HEK293 (cell line): ENCODE measurements at regions not wholly inside any gene's neighbourhood (a gene's known extent, or its start where the extent isn't known, plus 50 kb on each side); places are given as distances from the start of the nearest gene placed in this dataset.

Experiments
- CTCF ChIA-PET: fragments of 350-600 bp; formaldehyde crosslinking; extraction: SDS; loops from one replicate; lab custom pipeline; 2021; ENCODE audit warnings: antibody characterized with exemption; lab: Yijun Ruan, JAX
- POLR2A ChIA-PET: fragments of 300-600 bp; formaldehyde crosslinking; extraction: SDS; loops from one replicate; lab custom pipeline; 2020; ENCODE audit warnings: antibody characterized with exemption, inconsistent platforms; lab: Yijun Ruan, JAX
- H3K27ac ChIP-seq: fragments of 200-500 bp; sonication (Bioruptor generic); 2 replicates; pipeline ENCODE4 v1.5.1; 2014; ENCODE audit warnings: low read depth, low read length, control low read depth, inconsistent platforms; ENCODE audit errors: extremely low read depth
- H3K36me3 ChIP-seq, 2 experiments: fragments of 200-500 bp in 1 of 2; sonication (Bioruptor generic) in 1 of 2; 1 replicate in 1 of 2; 2 replicates in 1 of 2; pipeline ENCODE4 v1.5.1; 2014 to 2017; ENCODE audit warnings: inconsistent platforms in 2 of 2, low read length in 2 of 2; ENCODE audit not compliant: control insufficient read depth in 2 of 2, insufficient read depth in 1 of 2
- H3K4me1 ChIP-seq: fragments of 200-500 bp; sonication (Bioruptor generic); 2 replicates; pipeline ENCODE4 v1.5.1; 2014; ENCODE audit warnings: mild to moderate bottlenecking, low read length, inconsistent platforms; ENCODE audit not compliant: control insufficient read depth, insufficient read depth
- H3K4me3 ChIP-seq: 2 replicates; pipeline ENCODE4 v1.5.1; 2011; ENCODE audit warnings: low read depth, mild to moderate bottlenecking, control low read depth, low read length, moderate library complexity
- H3K9me3 ChIP-seq: fragments of 200-500 bp; sonication (Bioruptor generic); 2 replicates; pipeline ENCODE4 v1.5.1; 2014; ENCODE audit warnings: low read depth, low read length, inconsistent platforms; ENCODE audit not compliant: control insufficient read depth, insufficient read depth
- GFI1B ChIP-seq: fragments of 450-650 bp; formaldehyde crosslinking; IDR thresholded peaks from 2 replicates; pipeline ENCODE4 v1.5.1; 2016; ENCODE audit warnings: missing biosample characterization, missing genetic modification characterization
- GLI4 ChIP-seq: fragments of 450-650 bp; formaldehyde crosslinking; IDR thresholded peaks from 2 replicates; pipeline ENCODE4 v1.5.1; 2016; ENCODE audit warnings: missing biosample characterization, missing genetic modification characterization
- MEIS1 ChIP-seq: sonication (generic); formaldehyde crosslinking; IDR thresholded peaks from 2 replicates; pipeline ENCODE4 v1.8.1; 2022; ENCODE audit warnings: missing genetic modification reagents, mild to moderate bottlenecking, borderline replicate concordance
- SP7 ChIP-seq: fragments of 450-650 bp; formaldehyde crosslinking; IDR thresholded peaks from 2 replicates; pipeline ENCODE4 v1.5.1; 2016; ENCODE audit warnings: missing biosample characterization, missing genetic modification characterization
- WT1 ChIP-seq: fragments of 450-650 bp; formaldehyde crosslinking; IDR thresholded peaks from 2 replicates; pipeline ENCODE4 v1.5.1; 2016; ENCODE audit warnings: missing biosample characterization, missing genetic modification characterization
- ZFP41 ChIP-seq: fragments of 450-650 bp; formaldehyde crosslinking; IDR thresholded peaks from 2 replicates; pipeline ENCODE4 v1.5.1; 2016; ENCODE audit warnings: missing biosample characterization, missing genetic modification characterization, borderline replicate concordance
- ZNF132 ChIP-seq: fragments of 450-650 bp; formaldehyde crosslinking; IDR thresholded peaks from 2 replicates; pipeline ENCODE4 v1.5.1; 2017; ENCODE audit warnings: missing biosample characterization, missing genetic modification characterization, borderline replicate concordance
- ZNF157 ChIP-seq: fragments of 450-650 bp; formaldehyde crosslinking; IDR thresholded peaks from 2 replicates; pipeline ENCODE4 v1.5.1; 2016; ENCODE audit warnings: missing biosample characterization, missing genetic modification characterization
- ZNF211 ChIP-seq: fragments of 450-650 bp; formaldehyde crosslinking; IDR thresholded peaks from 2 replicates; pipeline ENCODE4 v1.5.1; 2016; ENCODE audit warnings: low read depth, missing biosample characterization, missing genetic modification characterization
- ZNF214 ChIP-seq: fragments of 450-650 bp; formaldehyde crosslinking; IDR thresholded peaks from 2 replicates; pipeline ENCODE4 v1.5.1; 2017; ENCODE audit warnings: missing biosample characterization, mild to moderate bottlenecking, missing genetic modification characterization, borderline replicate concordance
- ZNF416 ChIP-seq: fragments of 450-650 bp; formaldehyde crosslinking; IDR thresholded peaks from 2 replicates; pipeline ENCODE4 v1.5.1; 2016; ENCODE audit warnings: missing biosample characterization, missing genetic modification characterization
- ZNF433 ChIP-seq: fragments of 450-650 bp; formaldehyde crosslinking; IDR thresholded peaks from 2 replicates; pipeline ENCODE4 v1.5.1; 2016; ENCODE audit warnings: missing biosample characterization, missing genetic modification characterization, low read depth
- ZNF549 ChIP-seq: fragments of 450-650 bp; IDR thresholded peaks from 2 replicates; pipeline ENCODE4 v1.5.1; 2018; ENCODE audit warnings: missing biosample characterization, missing genetic modification characterization, mild to moderate bottlenecking, inconsistent platforms, moderate library complexity
- ZNF610 ChIP-seq: fragments of 450-650 bp; formaldehyde crosslinking; IDR thresholded peaks from 2 replicates; pipeline ENCODE4 v1.5.1; 2016; ENCODE audit warnings: missing biosample characterization, missing genetic modification characterization, borderline replicate concordance
- ZNF791 ChIP-seq: fragments of 450-650 bp; formaldehyde crosslinking; IDR thresholded peaks from 2 replicates; pipeline ENCODE4 v1.5.1; 2016; ENCODE audit warnings: missing biosample characterization, missing genetic modification characterization
- ZNF837 ChIP-seq: fragments of 450-650 bp; formaldehyde crosslinking; IDR thresholded peaks from 2 replicates; pipeline ENCODE4 v1.5.1; 2016; ENCODE audit warnings: missing biosample characterization, missing genetic modification characterization
- TF ChIP-seq, protein P1 (sequence below): fragments of 450-650 bp; formaldehyde crosslinking; IDR thresholded peaks from 2 replicates; pipeline ENCODE4 v1.5.1; 2016; ENCODE audit warnings: missing biosample characterization, missing genetic modification characterization
- TF ChIP-seq, protein P2 (sequence below): IDR thresholded peaks from 2 replicates; pipeline ENCODE4 v1.6.1; 2011; ENCODE audit warnings: mild to moderate bottlenecking, low read depth, low read length, borderline replicate concordance
- TF ChIP-seq, protein P3 (sequence below): fragments of 450-650 bp; formaldehyde crosslinking; IDR thresholded peaks from 2 replicates; pipeline ENCODE4; 2016; ENCODE audit warnings: missing biosample characterization, missing genetic modification characterization
- TF ChIP-seq, protein P4 (sequence below): fragments of 450-650 bp; formaldehyde crosslinking; IDR thresholded peaks from 2 replicates; pipeline ENCODE4 v1.5.1; 2016; ENCODE audit warnings: missing biosample characterization, missing genetic modification characterization

DNA sequence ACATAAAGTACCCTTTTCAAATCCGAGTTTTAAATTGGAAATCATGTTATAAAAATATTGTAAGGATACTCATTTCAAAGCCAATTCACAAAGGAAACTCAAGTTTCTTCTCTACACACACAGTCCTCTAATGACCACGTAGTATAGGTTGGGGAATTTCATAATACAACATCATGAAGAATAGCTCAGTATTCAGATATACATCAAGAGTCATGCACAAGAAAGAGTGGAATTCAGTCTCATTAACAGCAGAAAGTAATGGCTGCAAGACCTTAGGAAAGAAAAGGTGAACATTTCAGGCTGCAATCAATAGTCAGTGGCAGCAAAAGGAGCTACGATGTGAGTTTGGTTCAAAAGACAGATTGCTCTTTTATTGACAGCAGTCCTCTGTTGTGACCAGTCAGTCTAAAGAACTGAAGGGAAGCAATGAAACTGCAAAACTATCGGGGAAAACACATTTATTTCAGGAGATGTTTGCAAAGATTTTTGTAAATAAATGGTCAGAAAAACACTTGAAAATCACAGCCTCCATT is 317.2 kb downstream of the IPMK start:
- Histone ChIP-seq H3K4me3 (no peak overlapping the region), H3K36me3 (no peaks in the 10 kb centered on the region), H3K9me3 (no peaks in the 10 kb centered on the region), H3K4me1 (no peaks in the 10 kb centered on the region), H3K27ac (no peak overlapping the region)
- CTCF ChIA-PET, result interaction anchor here (0.5 kb wide), 1 partner anchor 12 kb away, joined by 3 read pairs; no protein-coding TSS in a partner anchor
- TF ChIP-seq GLI4 (tag by site-specific recombination) (no peak), WT1 (no peak), ZNF837 (tag by site-specific recombination) (no peak), MEIS1 (CRISPR knock-in tag) (no peak), GFI1B (tag by site-specific recombination) (no peak), ZNF433 (tag by site-specific recombination) (no peak), ZNF416 (tag by site-specific recombination) (no peak), ZNF791 (tag by site-specific recombination) (no peak), ZNF610 (tag by site-specific recombination) (no peak)
- TF ChIP-seq, protein P1, sequence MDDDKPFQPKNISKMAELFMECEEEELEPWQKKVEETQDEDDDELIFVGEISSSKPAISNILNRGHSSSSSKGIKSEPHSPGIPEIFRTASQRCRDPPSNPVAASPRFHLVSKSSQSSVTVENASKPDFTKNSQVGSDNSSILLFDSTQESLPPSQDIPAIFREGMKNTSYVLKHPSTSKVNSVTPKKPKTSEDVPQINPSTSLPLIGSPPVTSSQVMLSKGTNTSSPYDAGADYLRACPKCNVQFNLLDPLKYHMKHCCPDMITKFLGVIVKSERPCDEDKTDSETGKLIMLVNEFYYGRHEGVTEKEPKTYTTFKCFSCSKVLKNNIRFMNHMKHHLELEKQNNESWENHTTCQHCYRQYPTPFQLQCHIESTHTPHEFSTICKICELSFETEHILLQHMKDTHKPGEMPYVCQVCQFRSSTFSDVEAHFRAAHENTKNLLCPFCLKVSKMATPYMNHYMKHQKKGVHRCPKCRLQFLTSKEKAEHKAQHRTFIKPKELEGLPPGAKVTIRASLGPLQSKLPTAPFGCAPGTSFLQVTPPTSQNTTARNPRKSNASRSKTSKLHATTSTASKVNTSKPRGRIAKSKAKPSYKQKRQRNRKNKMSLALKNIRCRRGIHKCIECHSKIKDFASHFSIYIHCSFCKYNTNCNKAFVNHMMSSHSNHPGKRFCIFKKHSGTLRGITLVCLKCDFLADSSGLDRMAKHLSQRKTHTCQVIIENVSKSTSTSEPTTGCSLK (tag by site-specific recombination), result no peak
- TF ChIP-seq, protein P2, sequence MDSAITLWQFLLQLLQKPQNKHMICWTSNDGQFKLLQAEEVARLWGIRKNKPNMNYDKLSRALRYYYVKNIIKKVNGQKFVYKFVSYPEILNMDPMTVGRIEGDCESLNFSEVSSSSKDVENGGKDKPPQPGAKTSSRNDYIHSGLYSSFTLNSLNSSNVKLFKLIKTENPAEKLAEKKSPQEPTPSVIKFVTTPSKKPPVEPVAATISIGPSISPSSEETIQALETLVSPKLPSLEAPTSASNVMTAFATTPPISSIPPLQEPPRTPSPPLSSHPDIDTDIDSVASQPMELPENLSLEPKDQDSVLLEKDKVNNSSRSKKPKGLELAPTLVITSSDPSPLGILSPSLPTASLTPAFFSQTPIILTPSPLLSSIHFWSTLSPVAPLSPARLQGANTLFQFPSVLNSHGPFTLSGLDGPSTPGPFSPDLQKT, result no peak
- POLR2A ChIA-PET, result interaction anchor here (0.7 kb wide), 1 partner anchor 1589 kb away, joined by 3 read pairs; the partner anchor contains the start of gene ZWINT

DNA sequence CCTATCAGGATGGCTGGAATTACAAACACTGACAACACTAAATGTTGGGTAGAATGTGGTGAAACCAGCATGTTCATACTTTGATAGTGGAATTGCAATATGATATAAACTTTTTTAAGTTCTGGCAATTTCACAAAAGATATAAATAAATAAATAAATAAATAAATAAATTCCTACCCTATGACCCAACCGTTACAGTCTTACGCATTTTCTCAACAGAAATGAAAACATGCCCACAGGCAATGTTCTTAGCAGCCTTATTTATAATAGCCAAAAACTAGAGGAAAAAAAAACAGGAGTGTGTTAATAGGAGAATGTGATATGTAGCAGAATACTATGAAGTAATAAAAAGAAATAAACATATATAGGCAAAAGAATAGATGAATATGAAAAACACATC is 318.9 kb downstream of the IPMK start:
- no peaks in the 10 kb centered on the region for H3K36me3 ChIP-seq
- no peak overlapping the region for H3K4me3 ChIP-seq
- no peaks in the 10 kb centered on the region for H3K9me3 ChIP-seq
- ChIA-PET POLR2A (no interaction called here), CTCF (no interaction called here)
- no peak for TF ChIP-seq ZNF214 (tag by site-specific recombination)
- no peak for TF ChIP-seq SP7 (tag by site-specific recombination)
- TF ChIP-seq ZNF132 (tag by site-specific recombination), result no peak
- TF ChIP-seq, protein P2, result no peak
- no peak for TF ChIP-seq ZNF211 (tag by site-specific recombination)
- TF ChIP-seq ZNF549 (tag by site-specific recombination), result no peak
- no peaks in the 10 kb centered on the region for H3K4me1 ChIP-seq
- H3K27ac ChIP-seq, result no peak overlapping the region

DNA sequence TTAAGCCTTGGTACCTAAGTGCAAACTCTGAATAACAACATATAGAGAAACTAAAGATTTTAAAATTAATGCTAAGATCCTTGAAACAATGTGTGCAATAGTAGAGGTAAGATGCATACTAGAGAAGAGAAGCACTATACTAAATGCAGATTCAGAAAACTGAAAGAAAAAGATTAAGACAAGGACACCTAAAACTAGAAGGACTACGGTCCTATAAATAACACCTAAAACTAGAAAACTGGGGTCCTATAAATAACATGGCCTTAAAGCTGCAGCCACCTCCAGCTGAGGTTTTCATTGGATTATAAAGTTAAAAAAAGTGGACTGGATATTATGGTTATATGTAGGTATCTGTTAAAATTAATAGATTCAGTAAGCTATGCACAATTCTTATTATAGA is 320.9 kb downstream of the IPMK start:
- CTCF ChIA-PET, result no interaction called here
- TF ChIP-seq, protein P3, sequence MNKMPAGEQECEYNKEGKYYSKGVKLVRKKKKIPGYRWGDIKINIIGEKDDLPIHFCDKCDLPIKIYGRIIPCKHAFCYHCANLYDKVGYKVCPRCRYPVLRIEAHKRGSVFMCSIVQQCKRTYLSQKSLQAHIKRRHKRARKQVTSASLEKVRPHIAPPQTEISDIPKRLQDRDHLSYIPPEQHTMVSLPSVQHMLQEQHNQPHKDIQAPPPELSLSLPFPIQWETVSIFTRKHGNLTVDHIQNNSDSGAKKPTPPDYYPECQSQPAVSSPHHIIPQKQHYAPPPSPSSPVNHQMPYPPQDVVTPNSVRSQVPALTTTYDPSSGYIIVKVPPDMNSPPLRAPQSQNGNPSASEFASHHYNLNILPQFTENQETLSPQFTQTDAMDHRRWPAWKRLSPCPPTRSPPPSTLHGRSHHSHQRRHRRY (tag by site-specific recombination), result no peak
- TF ChIP-seq ZNF157 (tag by site-specific recombination), result no peak
- TF ChIP-seq ZFP41 (tag by site-specific recombination), result no peak
- TF ChIP-seq, protein P4, sequence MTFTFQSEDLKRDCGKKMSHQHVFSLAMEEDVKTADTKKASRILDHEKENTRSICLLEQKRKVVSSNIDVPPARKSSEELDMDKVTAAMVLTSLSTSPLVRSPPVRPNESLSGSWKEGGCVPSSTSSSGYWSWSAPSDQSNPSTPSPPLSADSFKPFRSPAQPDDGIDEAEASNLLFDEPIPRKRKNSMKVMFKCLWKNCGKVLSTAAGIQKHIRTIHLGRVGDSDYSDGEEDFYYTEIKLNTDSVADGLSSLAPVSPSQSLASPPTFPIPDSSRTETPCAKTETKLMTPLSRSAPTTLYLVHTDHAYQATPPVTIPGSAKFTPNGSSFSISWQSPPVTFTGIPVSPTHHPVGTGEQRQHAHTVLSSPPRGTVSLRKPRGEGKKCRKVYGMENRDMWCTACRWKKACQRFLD, result no peak

More for the DNA sequence above, 320.9 kb downstream of the IPMK start:
- POLR2A ChIA-PET, result no interaction called here
- no peaks in the 10 kb centered on the region for H3K4me1 ChIP-seq
- H3K9me3 ChIP-seq, result no peaks in the 10 kb centered on the region
- no peaks in the 10 kb centered on the region for H3K36me3 ChIP-seq
- no peak overlapping the region for H3K4me3 ChIP-seq
- no peak overlapping the region for H3K27ac ChIP-seq
